ENCODE measurements at regions not wholly inside any gene's neighbourhood (a gene's known extent, or its start where the extent isn't known, plus 50 kb on each side); places are given as distances from the start of the nearest gene placed in this dataset.

DNA sequence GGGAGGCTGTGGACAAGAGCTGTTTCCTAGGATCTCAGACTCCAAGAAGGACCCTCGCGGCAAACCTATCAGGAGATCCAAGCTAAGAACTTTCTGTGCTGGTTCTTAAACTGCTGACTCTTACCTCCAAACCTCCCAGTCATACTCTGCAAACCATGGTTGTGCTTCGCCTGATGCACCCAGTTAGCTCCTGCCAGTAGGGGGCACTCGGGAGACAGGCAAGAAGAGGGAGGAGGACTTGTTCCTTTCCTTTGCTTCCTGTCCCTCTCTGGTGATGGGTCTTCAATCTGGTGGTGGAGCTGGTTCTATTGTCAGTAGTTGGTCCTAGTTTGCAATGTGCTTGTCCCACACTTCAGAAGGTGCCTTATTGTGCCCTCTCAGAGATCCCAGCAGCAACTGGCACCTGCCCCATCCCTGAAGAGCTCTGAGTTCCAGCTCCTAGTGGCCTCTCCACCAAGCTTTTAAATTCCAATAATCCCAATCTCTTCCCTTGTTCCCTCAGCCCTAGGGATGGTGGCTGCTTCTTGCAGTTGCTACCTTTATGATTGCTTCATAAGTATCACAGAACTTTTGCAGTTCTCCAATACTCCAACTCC lies 113.5 kb upstream of the RPL38 start:
- peaks cover 0 to 5% of the 10 kb centered on the region in 2 experiments; a peak in 2 of 5 replicates for H3K27me3 ChIP-seq (ENCODE audit: control insufficient read depth in 2 of 2, insufficient read depth in 2 of 2, low read length in 2 of 2)
- ChIA-PET POLR2A (no interaction called here), CTCF (ENCODE audit: low intra/inter-chr PET ratio) (no interaction called here)
- no peaks in the 10 kb centered on the region for H3K36me3 ChIP-seq (ENCODE audit: control insufficient read depth, insufficient read depth, low read length)
- in situ Hi-C loops (cut with MboI): no loop called here
- no peaks in the 10 kb centered on the region for H3K79me2 ChIP-seq (ENCODE audit: control insufficient read depth, insufficient read depth, low read length)
- intact Hi-C loops (cut with micrococcal nuclease): loop anchor here (1.0 to 2.0 kb wide), 2 partner anchors 86 to 109 kb away; no protein-coding TSS in a partner anchor
- no peak overlapping the region for H3K4me2 ChIP-seq (ENCODE audit: insufficient read depth, low read length)
- no peak overlapping the region for H2AFZ ChIP-seq (ENCODE audit: low read depth, low read length)
- FAIRE-seq (peak; percentile 84), DNase-seq (ENCODE audit: extremely low read depth in 1 of 4, low spot score in 3 of 4) (peak; percentile 62 to 71 (median 69)), ATAC-seq (peak; percentile 90)
- H3K9ac ChIP-seq (ENCODE audit: insufficient read depth in 1 of 2, low read depth in 2 of 2, low read length in 2 of 2): no peak overlapping the region
- no TSS peak for BruUV-seq (replicated peaks)
- no peaks in the 10 kb centered on the region for H3K4me1 ChIP-seq (replicated peaks in 1 of 2; ENCODE audit: control insufficient read depth in 2 of 2, insufficient read depth in 2 of 2, low read length in 2 of 2)
- H3K4me3 ChIP-seq: no peak overlapping the region
- no peak overlapping the region for H3K27ac ChIP-seq (ENCODE audit: extremely low read depth, low read depth, low read length)
- no peaks in the 10 kb centered on the region for H4K20me1 ChIP-seq (replicated peaks; ENCODE audit: control insufficient read depth, insufficient read depth, low read length)
- H3K9me1 ChIP-seq (ENCODE audit: control insufficient read depth, insufficient read depth, low read length): peaks cover 3% of the 10 kb centered on the region
- TF ChIP-seq, protein P1, sequence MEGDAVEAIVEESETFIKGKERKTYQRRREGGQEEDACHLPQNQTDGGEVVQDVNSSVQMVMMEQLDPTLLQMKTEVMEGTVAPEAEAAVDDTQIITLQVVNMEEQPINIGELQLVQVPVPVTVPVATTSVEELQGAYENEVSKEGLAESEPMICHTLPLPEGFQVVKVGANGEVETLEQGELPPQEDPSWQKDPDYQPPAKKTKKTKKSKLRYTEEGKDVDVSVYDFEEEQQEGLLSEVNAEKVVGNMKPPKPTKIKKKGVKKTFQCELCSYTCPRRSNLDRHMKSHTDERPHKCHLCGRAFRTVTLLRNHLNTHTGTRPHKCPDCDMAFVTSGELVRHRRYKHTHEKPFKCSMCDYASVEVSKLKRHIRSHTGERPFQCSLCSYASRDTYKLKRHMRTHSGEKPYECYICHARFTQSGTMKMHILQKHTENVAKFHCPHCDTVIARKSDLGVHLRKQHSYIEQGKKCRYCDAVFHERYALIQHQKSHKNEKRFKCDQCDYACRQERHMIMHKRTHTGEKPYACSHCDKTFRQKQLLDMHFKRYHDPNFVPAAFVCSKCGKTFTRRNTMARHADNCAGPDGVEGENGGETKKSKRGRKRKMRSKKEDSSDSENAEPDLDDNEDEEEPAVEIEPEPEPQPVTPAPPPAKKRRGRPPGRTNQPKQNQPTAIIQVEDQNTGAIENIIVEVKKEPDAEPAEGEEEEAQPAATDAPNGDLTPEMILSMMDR (IDR thresholded peaks at IDR 0.05 in 2 of 3, conservative IDR thresholded peaks at IDR 0.05 in 1 of 3; ENCODE audit: insufficient read depth in 2 of 3, low read depth in 1 of 3, low read length in 3 of 3): peak; percentile 69 to 83 (median 78)
- TF ChIP-seq PHF21A (IDR thresholded peaks at IDR 0.05; ENCODE audit: borderline replicate concordance, low read depth) (no peak), ETV5 (CRISPR knock-in tag; IDR thresholded peaks at IDR 0.05; ENCODE audit: low read depth) (no peak), SMC3 (conservative IDR thresholded peaks at IDR 0.05; ENCODE audit: insufficient read depth, low read depth, low read length) (peak; percentile 68), ZNF316 (IDR thresholded peaks at IDR 0.05) (peak; percentile 41; the same call in 1 of the 2 replicates), RAD21 (CRISPR knock-in tag; conservative IDR thresholded peaks at IDR 0.05 in 1 of 2, IDR thresholded peaks at IDR 0.05 in 1 of 2) (peak in 1 of 2 experiments; percentile 75; a peak in 2 of 4 replicates)
- TF ChIP-seq, protein P2, sequence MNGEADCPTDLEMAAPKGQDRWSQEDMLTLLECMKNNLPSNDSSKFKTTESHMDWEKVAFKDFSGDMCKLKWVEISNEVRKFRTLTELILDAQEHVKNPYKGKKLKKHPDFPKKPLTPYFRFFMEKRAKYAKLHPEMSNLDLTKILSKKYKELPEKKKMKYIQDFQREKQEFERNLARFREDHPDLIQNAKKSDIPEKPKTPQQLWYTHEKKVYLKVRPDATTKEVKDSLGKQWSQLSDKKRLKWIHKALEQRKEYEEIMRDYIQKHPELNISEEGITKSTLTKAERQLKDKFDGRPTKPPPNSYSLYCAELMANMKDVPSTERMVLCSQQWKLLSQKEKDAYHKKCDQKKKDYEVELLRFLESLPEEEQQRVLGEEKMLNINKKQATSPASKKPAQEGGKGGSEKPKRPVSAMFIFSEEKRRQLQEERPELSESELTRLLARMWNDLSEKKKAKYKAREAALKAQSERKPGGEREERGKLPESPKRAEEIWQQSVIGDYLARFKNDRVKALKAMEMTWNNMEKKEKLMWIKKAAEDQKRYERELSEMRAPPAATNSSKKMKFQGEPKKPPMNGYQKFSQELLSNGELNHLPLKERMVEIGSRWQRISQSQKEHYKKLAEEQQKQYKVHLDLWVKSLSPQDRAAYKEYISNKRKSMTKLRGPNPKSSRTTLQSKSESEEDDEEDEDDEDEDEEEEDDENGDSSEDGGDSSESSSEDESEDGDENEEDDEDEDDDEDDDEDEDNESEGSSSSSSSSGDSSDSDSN (IDR thresholded peaks at IDR 0.05; ENCODE audit: borderline replicate concordance in 1 of 2, low read depth in 2 of 2, low read length in 2 of 2): no peak
- TF ChIP-seq, protein P3, sequence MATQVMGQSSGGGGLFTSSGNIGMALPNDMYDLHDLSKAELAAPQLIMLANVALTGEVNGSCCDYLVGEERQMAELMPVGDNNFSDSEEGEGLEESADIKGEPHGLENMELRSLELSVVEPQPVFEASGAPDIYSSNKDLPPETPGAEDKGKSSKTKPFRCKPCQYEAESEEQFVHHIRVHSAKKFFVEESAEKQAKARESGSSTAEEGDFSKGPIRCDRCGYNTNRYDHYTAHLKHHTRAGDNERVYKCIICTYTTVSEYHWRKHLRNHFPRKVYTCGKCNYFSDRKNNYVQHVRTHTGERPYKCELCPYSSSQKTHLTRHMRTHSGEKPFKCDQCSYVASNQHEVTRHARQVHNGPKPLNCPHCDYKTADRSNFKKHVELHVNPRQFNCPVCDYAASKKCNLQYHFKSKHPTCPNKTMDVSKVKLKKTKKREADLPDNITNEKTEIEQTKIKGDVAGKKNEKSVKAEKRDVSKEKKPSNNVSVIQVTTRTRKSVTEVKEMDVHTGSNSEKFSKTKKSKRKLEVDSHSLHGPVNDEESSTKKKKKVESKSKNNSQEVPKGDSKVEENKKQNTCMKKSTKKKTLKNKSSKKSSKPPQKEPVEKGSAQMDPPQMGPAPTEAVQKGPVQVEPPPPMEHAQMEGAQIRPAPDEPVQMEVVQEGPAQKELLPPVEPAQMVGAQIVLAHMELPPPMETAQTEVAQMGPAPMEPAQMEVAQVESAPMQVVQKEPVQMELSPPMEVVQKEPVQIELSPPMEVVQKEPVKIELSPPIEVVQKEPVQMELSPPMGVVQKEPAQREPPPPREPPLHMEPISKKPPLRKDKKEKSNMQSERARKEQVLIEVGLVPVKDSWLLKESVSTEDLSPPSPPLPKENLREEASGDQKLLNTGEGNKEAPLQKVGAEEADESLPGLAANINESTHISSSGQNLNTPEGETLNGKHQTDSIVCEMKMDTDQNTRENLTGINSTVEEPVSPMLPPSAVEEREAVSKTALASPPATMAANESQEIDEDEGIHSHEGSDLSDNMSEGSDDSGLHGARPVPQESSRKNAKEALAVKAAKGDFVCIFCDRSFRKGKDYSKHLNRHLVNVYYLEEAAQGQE (IDR thresholded peaks at IDR 0.05; ENCODE audit: borderline replicate concordance): peak; percentile 43; the same call in 1 of the 2 replicates
- TF ChIP-seq, protein P3 (CRISPR knock-in tag; IDR thresholded peaks at IDR 0.05; ENCODE audit: low read depth): no peak
- WGBS (ENCODE audit: insufficient coverage, low coverage, missing lambda C conversion rate): 0% methylated on average over 3 of the region's 4 CpGs
- no peaks in the 10 kb centered on the region for H3K9me3 ChIP-seq (replicated peaks; ENCODE audit: control insufficient read depth, insufficient read depth, low read depth, low read length)
